K562 (cell line): ENCODE measurements at regions not wholly inside any gene's neighbourhood (a gene's known extent, or its start where the extent isn't known, plus 50 kb on each side); places are given as distances from the start of the nearest gene placed in this dataset.

ENCODE experiments used
- CTCF ChIP-seq, 3 experiments: IDR thresholded peaks in 2 of 3; conservative IDR thresholded peaks in 1 of 3; 2 replicates each; pipeline ENCODE4 v1.5.1; 2011 to 2012; ENCODE audit warnings: low read length in 3 of 3, mild to moderate bottlenecking in 3 of 3, control low read depth in 2 of 3, improper control_type of control experiment in 1 of 3, inconsistent platforms in 1 of 3, low read depth in 1 of 3, mixed read lengths in 1 of 3, moderate library complexity in 1 of 3; ENCODE audit not compliant: insufficient read depth in 2 of 3
- ZNF224 ChIP-seq: sonication (generic); formaldehyde crosslinking; IDR thresholded peaks from 2 replicates; pipeline ENCODE4 v1.8.0; 2022; ENCODE audit warnings: mild to moderate bottlenecking, missing genetic modification reagents

- TF ChIP-seq CTCF (IDR thresholded peaks at IDR 0.05 in 2 of 3, conservative IDR thresholded peaks at IDR 0.05 in 1 of 3; ENCODE audit: insufficient read depth in 2 of 3, low read depth in 1 of 3, low read length in 3 of 3) = no peak
- no peak for TF ChIP-seq ZNF224
Measured at GRCh38 chr2:190005513-190005912, 57.0 kb downstream of the MSTN start.
